Panc1 (cell line): ENCODE measurements at regions not wholly inside any gene's neighbourhood (a gene's known extent, or its start where the extent isn't known, plus 50 kb on each side); places are given as distances from the start of the nearest gene placed in this dataset.

ENCODE experiments used
- ATAC-seq: fragments of 200-7000 bp; cut with Tn5 transposase; 2 replicates; pipeline ENCODE4 v1.9.1; 2020; ENCODE audit warnings: mild to moderate bottlenecking, moderate library complexity
- BruUV-seq: library from RNA; stranded (reverse); fragments of 400-500 nt; replicated peaks from 2 replicates; lab custom pipeline; 2021; lab: Mats Ljungman, UMichigan
- CTCF ChIA-PET: fragments of 300-600 bp; sonication (Branson Sonifier 250); formaldehyde crosslinking; loops from one replicate; lab custom pipeline; 2022; ENCODE audit warnings: antibody characterized with exemption; lab: Charles Lee
- POLR2A ChIA-PET: fragments of 300-600 bp; sonication (Branson Sonifier 250); formaldehyde crosslinking; loops from one replicate; lab custom pipeline; 2022; ENCODE audit warnings: antibody characterized with exemption; lab: Charles Lee
- DNase-seq: peaks from one replicate; pipeline ENCODE4 v3.0.0-alpha.2; 2010; ENCODE audit warnings: low read depth, low spot score
- H3K27ac ChIP-seq: 2 replicates; pipeline ENCODE4 v1.5.1; 2011; ENCODE audit warnings: mild to moderate bottlenecking, low read length, inconsistent platforms
- H3K27me3 ChIP-seq: fragments of 200-500 bp; sonication (Bioruptor generic); 2 replicates; pipeline ENCODE4 v1.6.0; 2014; ENCODE audit warnings: low read length, inconsistent platforms; ENCODE audit not compliant: control insufficient read depth, insufficient read depth
- H3K36me3 ChIP-seq: fragments of 200-500 bp; sonication (Bioruptor generic); 2 replicates; pipeline ENCODE4 v1.5.1; 2014; ENCODE audit warnings: inconsistent platforms, mild to moderate bottlenecking, low read length, moderate library complexity; ENCODE audit not compliant: control insufficient read depth, insufficient read depth
- H3K4me1 ChIP-seq: 2 replicates; pipeline ENCODE4 v1.5.1; 2011; ENCODE audit warnings: inconsistent platforms, mild to moderate bottlenecking, low read length, moderate library complexity; ENCODE audit not compliant: control insufficient read depth, insufficient read depth
- H3K4me3 ChIP-seq, 2 experiments: 2 replicates each; pipeline ENCODE4 v1.5.1; 2011 to 2012; ENCODE audit warnings: low read depth in 2 of 2, low read length in 2 of 2, mild to moderate bottlenecking in 2 of 2, inconsistent platforms in 1 of 2, moderate library complexity in 1 of 2
- H3K9me3 ChIP-seq: fragments of 200-500 bp; sonication (Bioruptor generic); 2 replicates; pipeline ENCODE4 v1.5.1; 2014; ENCODE audit warnings: low read depth, mild to moderate bottlenecking, inconsistent platforms, low read length, moderate library complexity; ENCODE audit not compliant: control insufficient read depth, insufficient read depth
- POLR2AphosphoS5 ChIP-seq: IDR thresholded peaks from 2 replicates; pipeline ENCODE4 v1.6.1; 2012; ENCODE audit warnings: mild to moderate bottlenecking, low read depth, low read length, moderate library complexity
- SIN3A ChIP-seq: IDR thresholded peaks from 2 replicates; pipeline ENCODE4 v1.6.1; 2012; ENCODE audit warnings: low read depth, mild to moderate bottlenecking, low read length, moderate library complexity, borderline replicate concordance; ENCODE audit not compliant: insufficient read depth
- TCF7L2 ChIP-seq: IDR thresholded peaks from 2 replicates; pipeline ENCODE4 v1.6.1; 2011; ENCODE audit warnings: mild to moderate bottlenecking, low read depth, low read length, inconsistent platforms
- in situ Hi-C: cut with HindIII; loops from 2 replicates; pipeline ENCODE4 v1.10.0; 2016; ENCODE audit warnings: low sequenced_read_pairs, low pct_unique_long_range_greater_than_20kb
- intact Hi-C: fragments of 100-400 bp; cut with micrococcal nuclease; formaldehyde crosslinking; loops from one replicate; pipeline ENCODE4 v1.10.0; 2022; ENCODE audit not compliant: unreplicated experiment
- TF ChIP-seq, protein P1 (sequence below), 2 experiments: IDR thresholded peaks; 2 replicates each; pipeline ENCODE4 v1.6.1; 2011 to 2012; ENCODE audit warnings: low read depth in 2 of 2, control low read depth in 1 of 2, low read length in 1 of 2, mild to moderate bottlenecking in 1 of 2, moderate library complexity in 1 of 2; ENCODE audit not compliant: insufficient read depth in 1 of 2
- TF ChIP-seq, protein P2 (sequence below): fragments of 450-650 bp; IDR thresholded peaks from 2 replicates; pipeline ENCODE4 v1.5.1; 2017; ENCODE audit warnings: mild to moderate bottlenecking

DNA sequence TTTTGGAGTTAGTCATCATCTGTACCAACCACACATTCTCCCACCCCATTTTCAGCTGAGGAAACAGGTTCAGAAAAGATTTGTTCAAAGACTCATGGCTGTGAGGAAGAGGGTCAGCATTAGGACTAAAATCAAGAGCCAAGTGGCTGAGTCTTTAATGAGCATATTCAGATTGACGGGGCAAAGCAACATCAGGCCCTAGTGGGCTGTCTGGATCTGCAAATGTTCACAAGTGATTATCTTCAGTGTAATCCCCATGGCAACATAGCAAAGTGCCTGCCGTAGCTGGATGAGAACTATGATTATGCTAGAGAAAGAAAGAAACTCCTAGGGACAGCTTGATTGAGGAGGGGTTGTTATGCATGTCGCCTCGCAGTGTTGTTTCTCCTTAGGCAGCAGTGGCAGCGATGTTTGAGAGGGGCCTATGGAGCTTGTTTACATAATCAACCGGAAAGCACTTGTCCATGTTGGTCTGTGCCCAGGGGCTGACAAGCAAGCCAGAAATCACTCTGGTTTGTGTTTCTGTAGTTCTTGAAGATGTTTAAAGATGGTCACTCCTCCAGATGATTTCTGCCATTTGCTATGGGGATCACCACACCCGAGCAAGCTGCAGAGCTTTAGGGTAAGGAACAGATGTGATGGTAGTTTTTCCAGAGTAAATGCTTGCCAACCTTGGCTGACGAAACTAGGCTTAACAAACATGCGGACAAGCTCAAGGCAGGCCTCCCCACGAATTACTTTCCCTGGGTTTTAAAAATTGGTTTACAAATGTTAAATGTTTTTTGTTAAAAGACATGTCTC is 124.3 kb upstream of the MLIP start:
- ATAC-seq = no peak
- POLR2A ChIA-PET = interaction anchor here (0.5 kb wide), 1 partner anchor 82 kb away, joined by 8 read pairs; no protein-coding TSS in a partner anchor
- in situ Hi-C loops = no loop called here

DNA sequence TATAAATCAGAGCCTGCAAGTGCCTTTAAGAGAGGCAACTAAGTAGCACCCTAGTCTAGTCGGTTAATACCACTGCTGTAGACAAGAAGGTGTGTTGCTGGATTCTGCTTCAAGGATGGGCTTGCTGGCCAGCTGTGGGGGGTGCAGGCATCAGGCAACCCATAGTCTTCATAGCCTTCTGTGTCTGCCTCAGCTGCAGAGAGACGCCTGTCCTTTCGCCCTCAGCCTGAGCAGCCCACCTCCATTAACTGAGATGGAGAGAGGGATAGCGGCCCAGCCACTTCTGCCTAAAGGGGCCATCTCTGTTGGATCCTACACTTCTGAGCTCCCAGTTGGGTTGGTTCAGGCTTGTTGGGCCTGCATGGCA is 123.7 kb upstream of the MLIP start:
- H3K27ac ChIP-seq = no peak overlapping the region
- H3K4me1 ChIP-seq = no peaks in the 10 kb centered on the region
- ATAC-seq (no peak), DNase-seq (no peak)
- POLR2A ChIA-PET = no interaction called here
- no peaks in the 10 kb centered on the region for H3K36me3 ChIP-seq
- H3K4me3 ChIP-seq = no peak overlapping the region
- H3K27me3 ChIP-seq = 0 out of 2 replicates have a peak, but pooled peaks cover 4% of the 10 kb centered on the region
- BruUV-seq = no TSS peak
- CTCF ChIA-PET = interaction anchor here (1.1 kb wide), 1 partner anchor 13 kb away, joined by 3 read pairs; no protein-coding TSS in a partner anchor
- intact Hi-C loops (loop anchor here (2.0 to 10.0 kb wide), 3 partner anchors 697 to 1253 kb away; no protein-coding TSS in a partner anchor), in situ Hi-C loops (no loop called here)
- no peaks in the 10 kb centered on the region for H3K9me3 ChIP-seq
- TF ChIP-seq, protein P1, sequence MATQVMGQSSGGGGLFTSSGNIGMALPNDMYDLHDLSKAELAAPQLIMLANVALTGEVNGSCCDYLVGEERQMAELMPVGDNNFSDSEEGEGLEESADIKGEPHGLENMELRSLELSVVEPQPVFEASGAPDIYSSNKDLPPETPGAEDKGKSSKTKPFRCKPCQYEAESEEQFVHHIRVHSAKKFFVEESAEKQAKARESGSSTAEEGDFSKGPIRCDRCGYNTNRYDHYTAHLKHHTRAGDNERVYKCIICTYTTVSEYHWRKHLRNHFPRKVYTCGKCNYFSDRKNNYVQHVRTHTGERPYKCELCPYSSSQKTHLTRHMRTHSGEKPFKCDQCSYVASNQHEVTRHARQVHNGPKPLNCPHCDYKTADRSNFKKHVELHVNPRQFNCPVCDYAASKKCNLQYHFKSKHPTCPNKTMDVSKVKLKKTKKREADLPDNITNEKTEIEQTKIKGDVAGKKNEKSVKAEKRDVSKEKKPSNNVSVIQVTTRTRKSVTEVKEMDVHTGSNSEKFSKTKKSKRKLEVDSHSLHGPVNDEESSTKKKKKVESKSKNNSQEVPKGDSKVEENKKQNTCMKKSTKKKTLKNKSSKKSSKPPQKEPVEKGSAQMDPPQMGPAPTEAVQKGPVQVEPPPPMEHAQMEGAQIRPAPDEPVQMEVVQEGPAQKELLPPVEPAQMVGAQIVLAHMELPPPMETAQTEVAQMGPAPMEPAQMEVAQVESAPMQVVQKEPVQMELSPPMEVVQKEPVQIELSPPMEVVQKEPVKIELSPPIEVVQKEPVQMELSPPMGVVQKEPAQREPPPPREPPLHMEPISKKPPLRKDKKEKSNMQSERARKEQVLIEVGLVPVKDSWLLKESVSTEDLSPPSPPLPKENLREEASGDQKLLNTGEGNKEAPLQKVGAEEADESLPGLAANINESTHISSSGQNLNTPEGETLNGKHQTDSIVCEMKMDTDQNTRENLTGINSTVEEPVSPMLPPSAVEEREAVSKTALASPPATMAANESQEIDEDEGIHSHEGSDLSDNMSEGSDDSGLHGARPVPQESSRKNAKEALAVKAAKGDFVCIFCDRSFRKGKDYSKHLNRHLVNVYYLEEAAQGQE (IDR thresholded peaks at IDR 0.05; ENCODE audit: insufficient read depth in 1 of 2, low read depth in 2 of 2, low read length in 1 of 2) = no peak
- TF ChIP-seq, protein P2, sequence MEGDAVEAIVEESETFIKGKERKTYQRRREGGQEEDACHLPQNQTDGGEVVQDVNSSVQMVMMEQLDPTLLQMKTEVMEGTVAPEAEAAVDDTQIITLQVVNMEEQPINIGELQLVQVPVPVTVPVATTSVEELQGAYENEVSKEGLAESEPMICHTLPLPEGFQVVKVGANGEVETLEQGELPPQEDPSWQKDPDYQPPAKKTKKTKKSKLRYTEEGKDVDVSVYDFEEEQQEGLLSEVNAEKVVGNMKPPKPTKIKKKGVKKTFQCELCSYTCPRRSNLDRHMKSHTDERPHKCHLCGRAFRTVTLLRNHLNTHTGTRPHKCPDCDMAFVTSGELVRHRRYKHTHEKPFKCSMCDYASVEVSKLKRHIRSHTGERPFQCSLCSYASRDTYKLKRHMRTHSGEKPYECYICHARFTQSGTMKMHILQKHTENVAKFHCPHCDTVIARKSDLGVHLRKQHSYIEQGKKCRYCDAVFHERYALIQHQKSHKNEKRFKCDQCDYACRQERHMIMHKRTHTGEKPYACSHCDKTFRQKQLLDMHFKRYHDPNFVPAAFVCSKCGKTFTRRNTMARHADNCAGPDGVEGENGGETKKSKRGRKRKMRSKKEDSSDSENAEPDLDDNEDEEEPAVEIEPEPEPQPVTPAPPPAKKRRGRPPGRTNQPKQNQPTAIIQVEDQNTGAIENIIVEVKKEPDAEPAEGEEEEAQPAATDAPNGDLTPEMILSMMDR = no peak
- TF ChIP-seq SIN3A (no peak), TCF7L2 (no peak), POLR2AphosphoS5 (no peak)

More for the DNA sequence above, 124.3 kb upstream of the MLIP start:
- Histone ChIP-seq H3K9me3 (no peaks in the 10 kb centered on the region), H3K27me3 (0 out of 2 replicates have a peak, but pooled peaks cover 4% of the 10 kb centered on the region), H3K4me1 (no peaks in the 10 kb centered on the region), H3K27ac (no peak overlapping the region), H3K4me3 (no peak overlapping the region), H3K36me3 (no peaks in the 10 kb centered on the region)
- CTCF ChIA-PET = interaction anchor here (0.5 to 1.7 kb wide), 6 partner anchors 12 to 790 kb away, joined by 3 to 5 read pairs (median 4); partner anchors contain the start of gene LRRC1
- no peak for DNase-seq
- TF ChIP-seq, protein P2 = no peak
- no peak for TF ChIP-seq SIN3A
- TF ChIP-seq POLR2AphosphoS5 = no peak
- TF ChIP-seq, protein P1 (IDR thresholded peaks at IDR 0.05; ENCODE audit: insufficient read depth in 1 of 2, low read depth in 2 of 2, low read length in 1 of 2) = no peak
- no peak for TF ChIP-seq TCF7L2
- intact Hi-C loops = loop anchor here (2.0 to 10.0 kb wide), 3 partner anchors 698 to 1254 kb away; no protein-coding TSS in a partner anchor
- BruUV-seq = no TSS peak
